GM23338 (cell line): ENCODE measurements at regions not wholly inside any gene's neighbourhood (a gene's known extent, or its start where the extent isn't known, plus 50 kb on each side); places are given as distances from the start of the nearest gene placed in this dataset.
A peak's percentile ranks its signal among the peaks of the same experiment; 100 is the strongest.

Experiments
- ATAC-seq: fragments of 200-7000 bp; cut with Tn5 transposase; 3 replicates; pipeline ENCODE4 v1.9.1; 2020
- DNase-seq: peaks from one replicate; pipeline ENCODE4 v3.0.0-alpha.2; 2015; ENCODE audit warnings: low spot score
- H2AFZ ChIP-seq: fragments of 200-600 bp; sonication (generic); 2 replicates; pipeline ENCODE4 v1.8.0; 2016; ENCODE audit warnings: antibody characterized with exemption, mild to moderate bottlenecking, moderate library complexity
- H3F3A ChIP-seq: fragments of 200-600 bp; sonication (generic); replicated peaks from 2 replicates; pipeline ENCODE4 v1.8.0; 2017; ENCODE audit warnings: antibody characterized with exemption, mixed run types, low read depth
- H3K27ac ChIP-seq: fragments of 200-600 bp; sonication (generic); 2 replicates; pipeline ENCODE4 v1.6.1; 2016; ENCODE audit warnings: low read depth
- H3K27me3 ChIP-seq: fragments of 200-600 bp; sonication (generic); 2 replicates; pipeline ENCODE4 v1.8.0; 2016; ENCODE audit warnings: mild to moderate bottlenecking, mixed run types, moderate library complexity; ENCODE audit not compliant: insufficient read depth
- H3K36me3 ChIP-seq: fragments of 200-600 bp; sonication (generic); 2 replicates; pipeline ENCODE4 v1.8.0; 2016; ENCODE audit warnings: mild to moderate bottlenecking; ENCODE audit not compliant: insufficient read depth
- H3K4me1 ChIP-seq: fragments of 200-600 bp; sonication (generic); 2 replicates; pipeline ENCODE4 v1.8.0; 2016; ENCODE audit warnings: mild to moderate bottlenecking, moderate library complexity; ENCODE audit not compliant: insufficient read depth
- H3K4me2 ChIP-seq: fragments of 200-600 bp; sonication (generic); 2 replicates; pipeline ENCODE4 v1.7.1; 2017; ENCODE audit warnings: mixed run types
- H3K4me3 ChIP-seq: fragments of 200-600 bp; sonication (generic); 2 replicates; pipeline ENCODE4 v1.6.1; 2016; ENCODE audit warnings: mixed run types
- H3K79me2 ChIP-seq: fragments of 200-600 bp; sonication (generic); replicated peaks from 2 replicates; pipeline ENCODE4 v1.8.0; 2017; ENCODE audit warnings: mild to moderate bottlenecking; ENCODE audit not compliant: insufficient read depth
- H3K9me2 ChIP-seq: fragments of 200-600 bp; sonication (generic); 2 replicates; pipeline ENCODE4 v1.8.0; 2017; ENCODE audit not compliant: insufficient read depth
- H4K20me1 ChIP-seq: fragments of 200-600 bp; sonication (generic); replicated peaks from 2 replicates; pipeline ENCODE4 v1.8.0; 2017; ENCODE audit warnings: mild to moderate bottlenecking; ENCODE audit not compliant: insufficient read depth
- H3K27ac Mint-ChIP-seq: 2 replicates; pipeline ENCODE4 v1.8.0; 2020; ENCODE audit warnings: inconsistent platforms, mild to moderate bottlenecking, moderate library complexity, mixed read lengths
- H3K27me3 Mint-ChIP-seq: 3 replicates; pipeline ENCODE4 v1.8.0; 2022; ENCODE audit warnings: low read depth, mild to moderate bottlenecking, moderate library complexity, mixed read lengths, inconsistent platforms; ENCODE audit not compliant: insufficient read depth, poor library complexity
- H3K36me3 Mint-ChIP-seq: 3 replicates; pipeline ENCODE4 v1.8.0; 2021; ENCODE audit warnings: low read depth, mild to moderate bottlenecking, inconsistent platforms, moderate library complexity, mixed read lengths
- H3K4me1 Mint-ChIP-seq: 3 replicates; pipeline ENCODE4 v1.8.0; 2020; ENCODE audit warnings: mild to moderate bottlenecking, inconsistent platforms, mixed read lengths
- H3K4me3 Mint-ChIP-seq: 3 replicates; pipeline ENCODE4 v1.8.0; 2021; ENCODE audit warnings: moderate library complexity, mild to moderate bottlenecking, inconsistent platforms, mixed read lengths
- H3K9me3 Mint-ChIP-seq: 3 replicates; pipeline ENCODE4 v1.8.0; 2020; ENCODE audit warnings: moderate library complexity, mild to moderate bottlenecking, inconsistent platforms, mixed read lengths
- CREB1 ChIP-seq: fragments of 250-450 bp; sonication (Bioruptor Pico); IDR thresholded peaks from 2 replicates; pipeline ENCODE4 v1.5.0; 2020; ENCODE audit warnings: low read depth, mild to moderate bottlenecking, moderate library complexity
- ETS1 ChIP-seq: IDR thresholded peaks from 2 replicates; pipeline ENCODE4 v1.6.1; 2016; ENCODE audit warnings: antibody characterized with exemption
- NANOG ChIP-seq: IDR thresholded peaks from 2 replicates; pipeline ENCODE4 v1.6.1; 2016; ENCODE audit warnings: antibody characterized with exemption, borderline replicate concordance
- ZNF462 ChIP-seq: fragments of 250-450 bp; sonication (Bioruptor Pico); IDR thresholded peaks from 2 replicates; pipeline ENCODE4 v1.5.0; 2020; ENCODE audit warnings: mild to moderate bottlenecking, moderate library complexity

GRCh38 chr18:68221111-68221724, 493.7 kb downstream of the TMX3 start:
- peak overlapping the region; percentile 2 for H3K4me2 ChIP-seq
- H3K4me1 ChIP-seq = peaks cover 14% of the 10 kb centered on the region
- H3K79me2 ChIP-seq = no peaks in the 10 kb centered on the region
- H3K4me3 ChIP-seq = no peak overlapping the region
- no peaks in the 10 kb centered on the region for H3K27me3 ChIP-seq
- ATAC-seq (peak; percentile 57; the same call in 2 of the 3 replicates), DNase-seq (peak; percentile 43)
- no peaks in the 10 kb centered on the region for H3K9me3 Mint-ChIP-seq
- TF ChIP-seq NANOG = peak; percentile 72
- TF ChIP-seq ETS1 = no peak
- no peaks in the 10 kb centered on the region for H3K27me3 Mint-ChIP-seq
- H2AFZ ChIP-seq = no peak overlapping the region
- H3F3A ChIP-seq = no peaks in the 10 kb centered on the region
- H3K27ac ChIP-seq = no peak overlapping the region
- peak overlapping the region; percentile 41; the same call in 1 of the 2 replicates for H3K27ac Mint-ChIP-seq
- H3K4me1 Mint-ChIP-seq = peaks cover 12% of the 10 kb centered on the region
- H3K4me3 Mint-ChIP-seq = no peak overlapping the region
- no peaks in the 10 kb centered on the region for H3K9me2 ChIP-seq
- H3K36me3 Mint-ChIP-seq = no peaks in the 10 kb centered on the region
- H4K20me1 ChIP-seq = no peaks in the 10 kb centered on the region
- H3K36me3 ChIP-seq = no peaks in the 10 kb centered on the region

- H3K27me3 ChIP-seq = no peaks in the 10 kb centered on the region
- H2AFZ ChIP-seq = no peak overlapping the region
- no peak overlapping the region for H3K27ac ChIP-seq
- no peak; the same call in 2 of the 3 replicates for ATAC-seq
- no peaks in the 10 kb centered on the region for H3K9me2 ChIP-seq
- DNase-seq = no peak
- H3K36me3 Mint-ChIP-seq = no peaks in the 10 kb centered on the region
- H3F3A ChIP-seq = no peaks in the 10 kb centered on the region
- peaks cover 12% of the 10 kb centered on the region for H3K4me1 Mint-ChIP-seq
- no peak for TF ChIP-seq CREB1
- TF ChIP-seq ZNF462 = peak; percentile 76
- no peaks in the 10 kb centered on the region for H3K9me3 Mint-ChIP-seq
- no peak overlapping the region for H3K4me2 ChIP-seq
- H3K27ac Mint-ChIP-seq = no peak overlapping the region
- peaks cover 14% of the 10 kb centered on the region for H3K4me1 ChIP-seq
- no peaks in the 10 kb centered on the region for H3K27me3 Mint-ChIP-seq
- H3K36me3 ChIP-seq = no peaks in the 10 kb centered on the region
- H4K20me1 ChIP-seq = no peaks in the 10 kb centered on the region
- H3K79me2 ChIP-seq = no peaks in the 10 kb centered on the region
- H3K4me3 Mint-ChIP-seq = no peak overlapping the region
- H3K4me3 ChIP-seq = no peak overlapping the region
Observed at GRCh38 chr18:68220458-68220857, 494.4 kb downstream of the TMX3 start.
